Cardiac fibroblast (primary cell): ENCODE measurements at regions not wholly inside any gene's neighbourhood (a gene's known extent, or its start where the extent isn't known, plus 50 kb on each side); places are given as distances from the start of the nearest gene placed in this dataset.

Experiments
- DNase-seq, 2 donors: peaks; one replicate each; pipeline versions ENCODE4 v3.0.0 to v3.0.0-alpha.2; 2010; ENCODE audit warnings: low read depth in 2 of 2
- H3K4me3 ChIP-seq, 2 donors: replicated peaks in 1 of 2; 1 replicate in 1 of 2; 2 replicates in 1 of 2; pipeline ENCODE4 v1.5.1; 2011; ENCODE audit warnings: low read depth in 2 of 2, low read length in 2 of 2, mild to moderate bottlenecking in 2 of 2, moderate library complexity in 1 of 2
- TF ChIP-seq, protein P1 (sequence below): IDR thresholded peaks from one replicate; pipeline ENCODE4 v1.5.1; 2011; ENCODE audit warnings: low read depth, mild to moderate bottlenecking, low read length, inconsistent platforms

GRCh38 chr9:80292231-80292630 lies 720.5 kb downstream of the TLE4 start:
- no peak overlapping the region for H3K4me3 ChIP-seq
- no peak for DNase-seq
- TF ChIP-seq, protein P1, sequence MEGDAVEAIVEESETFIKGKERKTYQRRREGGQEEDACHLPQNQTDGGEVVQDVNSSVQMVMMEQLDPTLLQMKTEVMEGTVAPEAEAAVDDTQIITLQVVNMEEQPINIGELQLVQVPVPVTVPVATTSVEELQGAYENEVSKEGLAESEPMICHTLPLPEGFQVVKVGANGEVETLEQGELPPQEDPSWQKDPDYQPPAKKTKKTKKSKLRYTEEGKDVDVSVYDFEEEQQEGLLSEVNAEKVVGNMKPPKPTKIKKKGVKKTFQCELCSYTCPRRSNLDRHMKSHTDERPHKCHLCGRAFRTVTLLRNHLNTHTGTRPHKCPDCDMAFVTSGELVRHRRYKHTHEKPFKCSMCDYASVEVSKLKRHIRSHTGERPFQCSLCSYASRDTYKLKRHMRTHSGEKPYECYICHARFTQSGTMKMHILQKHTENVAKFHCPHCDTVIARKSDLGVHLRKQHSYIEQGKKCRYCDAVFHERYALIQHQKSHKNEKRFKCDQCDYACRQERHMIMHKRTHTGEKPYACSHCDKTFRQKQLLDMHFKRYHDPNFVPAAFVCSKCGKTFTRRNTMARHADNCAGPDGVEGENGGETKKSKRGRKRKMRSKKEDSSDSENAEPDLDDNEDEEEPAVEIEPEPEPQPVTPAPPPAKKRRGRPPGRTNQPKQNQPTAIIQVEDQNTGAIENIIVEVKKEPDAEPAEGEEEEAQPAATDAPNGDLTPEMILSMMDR, result no peak

- DNase-seq, result peak; percentile 1 to 57
- TF ChIP-seq, protein P1, result peak; percentile 27
- no peak overlapping the region for H3K4me3 ChIP-seq
Observed at GRCh38 chr9:80285326-80285725, 713.6 kb downstream of the TLE4 start.

DNA sequence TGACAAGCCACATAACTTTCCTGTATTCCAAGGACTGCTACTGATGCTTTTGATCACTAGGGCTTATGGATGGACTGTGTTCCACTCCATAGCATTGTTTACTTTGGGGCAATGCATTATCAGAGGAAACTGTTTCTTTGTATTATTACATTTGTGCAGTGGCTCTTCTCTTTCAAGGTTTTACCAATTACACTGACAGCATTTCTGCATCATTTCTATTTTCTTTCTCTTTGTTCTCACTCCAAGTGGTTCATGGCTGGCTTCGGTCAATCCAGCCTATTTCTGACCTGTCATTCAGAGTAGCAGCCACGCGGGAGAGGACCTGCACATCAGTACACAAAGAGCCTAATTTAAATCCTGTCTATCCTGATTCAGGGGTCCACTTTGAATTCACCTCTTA lies 711.0 kb downstream of the TLE4 start:
- TF ChIP-seq, protein P1, result no peak
- DNase-seq, result no peak
- no peak overlapping the region for H3K4me3 ChIP-seq

- H3K4me3 ChIP-seq, result no peak overlapping the region
- no peak for DNase-seq
- TF ChIP-seq, protein P1, result no peak
Observed at GRCh38 chr9:80259079-80259478, 687.3 kb downstream of the TLE4 start.

DNA sequence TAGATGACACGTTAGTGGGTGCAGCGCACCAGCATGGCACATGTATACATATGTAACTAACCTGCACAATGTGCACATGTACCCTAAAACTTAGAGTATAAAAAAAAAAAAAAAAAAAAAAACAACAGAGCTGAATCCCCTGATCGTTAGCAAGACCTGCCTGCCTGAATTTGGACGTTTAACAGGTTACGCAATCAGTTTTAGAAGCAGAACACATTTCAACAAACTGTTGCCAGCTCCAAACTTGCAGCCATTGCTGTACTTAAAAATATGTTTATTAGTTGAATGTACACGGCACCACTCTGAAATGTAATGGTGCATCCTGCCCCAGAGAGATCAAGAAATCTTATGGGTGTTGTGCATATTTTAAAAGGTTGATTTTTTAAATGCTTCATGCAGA lies 680.0 kb downstream of the TLE4 start:
- no peak for DNase-seq
- no peak overlapping the region for H3K4me3 ChIP-seq
- TF ChIP-seq, protein P1, result no peak

DNA sequence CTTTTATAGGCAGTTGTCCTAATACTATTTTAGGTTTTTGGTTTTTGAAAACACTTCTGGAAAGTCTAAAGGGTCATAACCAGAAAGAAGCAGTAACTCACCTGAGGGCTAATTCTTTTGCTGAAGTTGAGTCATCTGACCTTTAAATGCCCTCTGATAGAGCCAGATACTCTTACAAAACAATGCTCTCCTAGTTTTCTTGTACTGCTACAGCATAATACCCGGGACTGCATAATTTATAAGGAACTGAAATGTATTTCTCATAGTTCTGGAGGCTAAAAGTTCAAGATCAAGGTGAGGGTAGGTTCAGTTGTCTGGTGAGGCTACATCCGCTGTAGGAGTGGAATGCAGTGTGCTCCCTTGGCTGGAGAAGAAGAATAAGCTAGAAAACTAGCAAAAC lies 670.3 kb downstream of the TLE4 start:
- no peak for DNase-seq
- TF ChIP-seq, protein P1, result no peak
- H3K4me3 ChIP-seq, result no peak overlapping the region

- no peak for DNase-seq
- no peak overlapping the region for H3K4me3 ChIP-seq
- TF ChIP-seq, protein P1, result no peak
Observed at GRCh38 chr9:80235752-80236151, 664.0 kb downstream of the TLE4 start.
